Hypothalamus (tissue), 51 donors: ENCODE measurements at regions not wholly inside any gene's neighbourhood (a gene's known extent, or its start where the extent isn't known, plus 50 kb on each side); places are given as distances from the start of the nearest gene placed in this dataset.

ENCODE experiments used
- DNase-seq, 51 donors: peaks; one replicate each; lab custom pipeline; 2025; lab: John Stamatoyannopoulos, UW

- DNase-seq, result no peak
Measured at GRCh38 chr13:22211876-22212275, 541.0 kb downstream of the FGF9 start.

GRCh38 chr13:22212576-22212975, 541.7 kb downstream of the FGF9 start:
- no peak for DNase-seq

- DNase-seq, result no peak
Measured at GRCh38 chr13:22214184-22214583, 543.3 kb downstream of the FGF9 start.

- no peak for DNase-seq
Measured at GRCh38 chr13:22218797-22219196, 547.9 kb downstream of the FGF9 start.

GRCh38 chr13:22219709-22220108, 548.8 kb downstream of the FGF9 start:
- no peak for DNase-seq

- DNase-seq, result no peak
Measured at GRCh38 chr13:22220151-22221135, 549.6 kb downstream of the FGF9 start.

GRCh38 chr13:22223411-22223810, 552.5 kb downstream of the FGF9 start:
- DNase-seq, result no peak

GRCh38 chr13:22226086-22226485, 555.2 kb downstream of the FGF9 start:
- no peak for DNase-seq

GRCh38 chr13:22227895-22228294, 557.0 kb downstream of the FGF9 start:
- no peak for DNase-seq

GRCh38 chr13:22229916-22230315, 559.0 kb downstream of the FGF9 start:
- no peak for DNase-seq

- DNase-seq, result no peak
Measured at GRCh38 chr13:22232186-22232585, 561.3 kb downstream of the FGF9 start.

GRCh38 chr13:22235285-22235949, 564.5 kb downstream of the FGF9 start:
- DNase-seq, result no peak

GRCh38 chr13:22235950-22236290, 565.0 kb downstream of the FGF9 start:
- no peak for DNase-seq

GRCh38 chr13:22238269-22238668, 567.4 kb downstream of the FGF9 start:
- DNase-seq, result no peak

GRCh38 chr13:22240716-22241115, 569.8 kb downstream of the FGF9 start:
- DNase-seq, result no peak

- no peak for DNase-seq
Measured at GRCh38 chr13:22243469-22244163, 572.7 kb downstream of the FGF9 start.

- DNase-seq, result no peak
Measured at GRCh38 chr13:22252281-22252830, 581.5 kb downstream of the FGF9 start.

- no peak for DNase-seq
Measured at GRCh38 chr13:22253107-22253506, 582.2 kb downstream of the FGF9 start.

- DNase-seq, result no peak
Measured at GRCh38 chr13:22256111-22256639, 585.3 kb downstream of the FGF9 start.

- no peak for DNase-seq
Measured at GRCh38 chr13:22262001-22262885, 591.4 kb downstream of the FGF9 start.
